GM12891 (cell line): ENCODE measurements at regions not wholly inside any gene's neighbourhood (a gene's known extent, or its start where the extent isn't known, plus 50 kb on each side); places are given as distances from the start of the nearest gene placed in this dataset.

Experiments used
- POLR2A ChIP-seq: IDR thresholded peaks from 2 replicates; pipeline ENCODE4 v1.6.1; 2011; ENCODE audit warnings: low read depth, low read length, control low read depth
- POLR2AphosphoS5 ChIP-seq: IDR thresholded peaks from 2 replicates; pipeline ENCODE4 v1.6.1; 2011; ENCODE audit warnings: low read depth, low read length, control low read depth
- TAF1 ChIP-seq: IDR thresholded peaks from 2 replicates; pipeline ENCODE4 v1.6.1; 2011; ENCODE audit warnings: low read depth, low read length, control low read depth

GRCh38 chr4:18138076-18138665 is 116.6 kb upstream of the LCORL start:
- TF ChIP-seq POLR2A = no peak
- TF ChIP-seq TAF1 = no peak
- no peak for TF ChIP-seq POLR2AphosphoS5
